AG04450 (cell line): ENCODE measurements at regions not wholly inside any gene's neighbourhood (a gene's known extent, or its start where the extent isn't known, plus 50 kb on each side); places are given as distances from the start of the nearest gene placed in this dataset.

Experiments used
- CTCF ChIA-PET: fragments of 300-600, 350-600 bp; formaldehyde crosslinking; extraction: SDS; loops from one replicate; lab custom pipeline; 2022; ENCODE audit warnings: antibody characterized with exemption, inconsistent platforms; lab: Charles Lee
- POLR2A ChIA-PET: fragments of 350-600 bp; formaldehyde crosslinking; extraction: SDS; loops from one replicate; lab custom pipeline; 2021; ENCODE audit warnings: antibody characterized with exemption, inconsistent platforms; lab: Yijun Ruan, JAX
- DNase-seq: peaks from one replicate; pipeline ENCODE4 v3.0.0-alpha.2; 2011; ENCODE audit warnings: low read depth, low spot score
- H3K27ac ChIP-seq: one replicate; pipeline ENCODE4 v1.5.1; 2012; ENCODE audit warnings: low read depth, low read length, control low read depth
- H3K27me3 ChIP-seq: one replicate; pipeline ENCODE4 v1.6.0; 2012; ENCODE audit warnings: low read length; ENCODE audit not compliant: control insufficient read depth, insufficient read depth
- H3K4me3 ChIP-seq: 2 replicates; pipeline ENCODE4 v1.5.1; 2011; ENCODE audit warnings: mild to moderate bottlenecking, low read depth, low read length, control low read depth
- H3K9me3 ChIP-seq: 2 replicates; pipeline ENCODE4 v1.5.1; 2012; ENCODE audit warnings: low read length; ENCODE audit not compliant: control insufficient read depth, insufficient read depth
- CTCF ChIP-seq: IDR thresholded peaks from 2 replicates; pipeline ENCODE4 v1.5.1; 2011; ENCODE audit warnings: low read depth, low read length, control low read depth, inconsistent platforms

GRCh38 chr1:96387785-96388184 is 333.8 kb upstream of the PTBP2 start:
- ChIA-PET POLR2A (no interaction called here), CTCF (no interaction called here)
- no peak for TF ChIP-seq CTCF
- H3K9me3 ChIP-seq, result no peaks in the 10 kb centered on the region
- H3K27me3 ChIP-seq, result no peaks in the 10 kb centered on the region
- no peak overlapping the region for H3K4me3 ChIP-seq
- H3K27ac ChIP-seq, result no peak overlapping the region
- DNase-seq, result no peak

- ChIA-PET CTCF (no interaction called here), POLR2A (no interaction called here)
- Histone ChIP-seq H3K27ac (no peak overlapping the region), H3K27me3 (no peaks in the 10 kb centered on the region), H3K9me3 (no peaks in the 10 kb centered on the region), H3K4me3 (no peak overlapping the region)
- DNase-seq, result peak; percentile 45
- no peak for TF ChIP-seq CTCF
These were observed 332.9 kb upstream of the PTBP2 start for GRCh38 chr1:96388421-96389310.

GRCh38 chr1:96400089-96400488 is 321.5 kb upstream of the PTBP2 start:
- POLR2A ChIA-PET, result no interaction called here
- no peak overlapping the region for H3K27ac ChIP-seq
- H3K27me3 ChIP-seq, result no peaks in the 10 kb centered on the region
- no peaks in the 10 kb centered on the region for H3K9me3 ChIP-seq
- no peak overlapping the region for H3K4me3 ChIP-seq
- CTCF ChIA-PET, result no interaction called here
- no peak for DNase-seq
- no peak for TF ChIP-seq CTCF

- POLR2A ChIA-PET, result no interaction called here
- CTCF ChIA-PET, result no interaction called here
These were observed 312.5 kb upstream of the PTBP2 start for GRCh38 chr1:96409087-96409486.

More at GRCh38 chr1:96409087-96409486, 312.5 kb upstream of the PTBP2 start:
- Histone ChIP-seq H3K27me3 (no peaks in the 10 kb centered on the region), H3K4me3 (no peak overlapping the region), H3K9me3 (no peaks in the 10 kb centered on the region), H3K27ac (no peak overlapping the region)
- no peak for TF ChIP-seq CTCF
- DNase-seq, result no peak
